BE2C (cell line): ENCODE measurements at regions not wholly inside any gene's neighbourhood (a gene's known extent, or its start where the extent isn't known, plus 50 kb on each side); places are given as distances from the start of the nearest gene placed in this dataset.
A peak's percentile ranks its signal among the peaks of the same experiment; 100 is the strongest.

Experiments
- DNase-seq: peaks from one replicate; pipeline ENCODE4 v3.0.0-alpha.2; 2020
- H3K27me3 ChIP-seq: fragments of 250-450 bp; sonication (Bioruptor Pico); 2 replicates; pipeline ENCODE4 v1.5.1; 2020; ENCODE audit warnings: mild to moderate bottlenecking
- H3K36me3 ChIP-seq: fragments of 250-450 bp; sonication (Bioruptor Pico); 2 replicates; pipeline ENCODE4 v1.5.1; 2020; ENCODE audit warnings: mild to moderate bottlenecking
- H3K4me1 ChIP-seq: fragments of 250-450 bp; sonication (Bioruptor Pico); 2 replicates; pipeline ENCODE4 v1.5.1; 2020
- H3K4me3 ChIP-seq: 2 replicates; pipeline ENCODE4 v1.5.1; 2011; ENCODE audit warnings: low read depth, low read length
- H3K9me3 ChIP-seq: fragments of 250-450 bp; sonication (Bioruptor Pico); 2 replicates; pipeline ENCODE4 v1.5.1; 2020
- CTCF ChIP-seq: IDR thresholded peaks from 2 replicates; pipeline ENCODE4 v1.5.1; 2012; ENCODE audit warnings: mild to moderate bottlenecking, low read depth, low read length

- H3K4me3 ChIP-seq: no peak overlapping the region
- H3K4me1 ChIP-seq: no peaks in the 10 kb centered on the region
- DNase-seq: no peak
- no peak for TF ChIP-seq CTCF
- H3K36me3 ChIP-seq: no peaks in the 10 kb centered on the region
- no peaks in the 10 kb centered on the region for H3K9me3 ChIP-seq
- no peaks in the 10 kb centered on the region for H3K27me3 ChIP-seq
Observed at GRCh38 chr5:61630908-61631307, 298.9 kb downstream of the ZSWIM6 start.

- Histone ChIP-seq H3K9me3 (no peaks in the 10 kb centered on the region), H3K27me3 (no peaks in the 10 kb centered on the region), H3K4me1 (no peaks in the 10 kb centered on the region), H3K36me3 (no peaks in the 10 kb centered on the region), H3K4me3 (no peak overlapping the region)
- TF ChIP-seq CTCF: no peak
- DNase-seq: no peak
Observed at GRCh38 chr5:61631438-61631941, 299.4 kb downstream of the ZSWIM6 start.

DNA sequence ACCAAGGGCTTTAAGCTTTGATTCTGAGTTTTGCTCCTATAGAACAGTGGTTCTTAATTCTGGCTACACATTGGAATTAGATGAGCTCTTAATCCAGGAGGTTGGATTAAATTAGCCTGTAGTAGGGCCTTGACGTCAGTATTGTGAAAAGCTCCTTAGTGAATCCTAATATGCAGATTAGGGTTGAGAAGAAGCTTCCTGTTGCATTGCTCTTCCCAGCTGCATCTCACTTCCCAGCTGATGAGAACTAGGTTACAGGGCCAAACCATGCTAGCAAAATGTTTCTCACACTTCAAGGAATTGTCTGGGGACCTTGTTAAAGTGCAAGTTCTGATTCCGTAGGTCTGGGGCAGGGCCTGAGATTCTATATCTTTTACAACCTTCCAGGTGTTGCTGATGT lies 300.0 kb downstream of the ZSWIM6 start:
- Histone ChIP-seq H3K4me3 (no peak overlapping the region), H3K27me3 (no peaks in the 10 kb centered on the region), H3K4me1 (no peaks in the 10 kb centered on the region), H3K9me3 (no peaks in the 10 kb centered on the region), H3K36me3 (no peaks in the 10 kb centered on the region)
- no peak for DNase-seq
- TF ChIP-seq CTCF: no peak

- Histone ChIP-seq H3K36me3 (no peaks in the 10 kb centered on the region), H3K9me3 (no peaks in the 10 kb centered on the region)
Observed at GRCh38 chr5:61635271-61635670, 303.2 kb downstream of the ZSWIM6 start.

GRCh38 chr5:61637566-61637965 lies 305.5 kb downstream of the ZSWIM6 start:
- TF ChIP-seq CTCF: no peak
- Histone ChIP-seq H3K27me3 (no peaks in the 10 kb centered on the region), H3K4me1 (peaks cover 17% of the 10 kb centered on the region), H3K4me3 (no peak overlapping the region), H3K36me3 (no peaks in the 10 kb centered on the region), H3K9me3 (no peaks in the 10 kb centered on the region)
- peak; percentile 57 for DNase-seq

More at GRCh38 chr5:61635271-61635670, 303.2 kb downstream of the ZSWIM6 start:
- no peak overlapping the region for H3K4me3 ChIP-seq
- DNase-seq: no peak
- H3K4me1 ChIP-seq: no peaks in the 10 kb centered on the region
- H3K27me3 ChIP-seq: no peaks in the 10 kb centered on the region
- TF ChIP-seq CTCF: no peak

GRCh38 chr5:61638476-61638875 lies 306.4 kb downstream of the ZSWIM6 start:
- no peak for TF ChIP-seq CTCF
- Histone ChIP-seq H3K4me1 (peaks cover 17% of the 10 kb centered on the region), H3K27me3 (no peaks in the 10 kb centered on the region), H3K4me3 (no peak overlapping the region), H3K9me3 (no peaks in the 10 kb centered on the region), H3K36me3 (no peaks in the 10 kb centered on the region)
- DNase-seq: no peak
